ENCODE measurements at regions not wholly inside any gene's neighbourhood (a gene's known extent, or its start where the extent isn't known, plus 50 kb on each side); places are given as distances from the start of the nearest gene placed in this dataset.

GRCh38 chr6:98578016-98578415 is 256.4 kb upstream of the POU3F2 start:
- DNase-seq = no peak

- DNase-seq = no peak
These were observed 255.3 kb upstream of the POU3F2 start for GRCh38 chr6:98579079-98579478.

GRCh38 chr6:98579941-98580340 is 254.4 kb upstream of the POU3F2 start:
- no peak for DNase-seq

- DNase-seq = no peak
These were observed 252.7 kb upstream of the POU3F2 start for GRCh38 chr6:98581705-98582104.

- DNase-seq = no peak
These were observed 250.9 kb upstream of the POU3F2 start for GRCh38 chr6:98583506-98583905.

- no peak for DNase-seq
These were observed 248.2 kb upstream of the POU3F2 start for GRCh38 chr6:98586163-98586562.

GRCh38 chr6:98587555-98587954 is 246.8 kb upstream of the POU3F2 start:
- no peak for DNase-seq

- no peak for DNase-seq
These were observed 244.8 kb upstream of the POU3F2 start for GRCh38 chr6:98589536-98589935.

GRCh38 chr6:98590136-98590681 is 244.2 kb upstream of the POU3F2 start:
- no peak for DNase-seq

- DNase-seq = no peak
These were observed 243.4 kb upstream of the POU3F2 start for GRCh38 chr6:98590997-98591396.

- no peak for DNase-seq
These were observed 240.7 kb upstream of the POU3F2 start for GRCh38 chr6:98593676-98594075.

GRCh38 chr6:98601716-98602115 is 232.7 kb upstream of the POU3F2 start:
- DNase-seq = no peak

GRCh38 chr6:98605705-98606104 is 228.7 kb upstream of the POU3F2 start:
- no peak for DNase-seq

- no peak for DNase-seq
These were observed 207.1 kb upstream of the POU3F2 start for GRCh38 chr6:98627129-98627775.

GRCh38 chr6:98633886-98634285 is 200.5 kb upstream of the POU3F2 start:
- no peak for DNase-seq

- DNase-seq = no peak
These were observed 199.8 kb upstream of the POU3F2 start for GRCh38 chr6:98634569-98634968.

GRCh38 chr6:98635191-98635590 is 199.2 kb upstream of the POU3F2 start:
- no peak for DNase-seq

- DNase-seq = no peak
These were observed 197.4 kb upstream of the POU3F2 start for GRCh38 chr6:98636941-98637340.

- no peak for DNase-seq
These were observed 195.2 kb upstream of the POU3F2 start for GRCh38 chr6:98639089-98639635.

GRCh38 chr6:98640366-98640765 is 194.0 kb upstream of the POU3F2 start:
- no peak for DNase-seq

GRCh38 chr6:98641949-98642719 is 192.2 kb upstream of the POU3F2 start:
- DNase-seq = no peak

- no peak for DNase-seq
These were observed 190.3 kb upstream of the POU3F2 start for GRCh38 chr6:98644063-98644462.

GRCh38 chr6:98648211-98648914 is 186.0 kb upstream of the POU3F2 start:
- DNase-seq = no peak
